H9 (cell line): ENCODE measurements at regions not wholly inside any gene's neighbourhood (a gene's known extent, or its start where the extent isn't known, plus 50 kb on each side); places are given as distances from the start of the nearest gene placed in this dataset.

Source experiments
- DNase-seq: peaks from one replicate; pipeline ENCODE4 v3.0.0-alpha.2; 2017
- H2AFZ ChIP-seq: one replicate; pipeline ENCODE4 v1.6.1; 2013; ENCODE audit warnings: mild to moderate bottlenecking, low read length, control low read depth, moderate library complexity
- H2AK5ac ChIP-seq: 2 replicates; pipeline ENCODE4 v1.6.1; 2013; ENCODE audit warnings: low read length, control low read depth, mixed read lengths; ENCODE audit not compliant: insufficient read length
- H2BK120ac ChIP-seq: one replicate; pipeline ENCODE4 v1.6.1; 2013; ENCODE audit warnings: low read depth, mild to moderate bottlenecking, low read length, control low read depth, inconsistent platforms; ENCODE audit not compliant: poor library complexity, severe bottlenecking
- H2BK12ac ChIP-seq: 2 replicates; pipeline ENCODE4 v1.6.1; 2013; ENCODE audit warnings: low read length, control low read depth, mixed read lengths, low read depth; ENCODE audit not compliant: insufficient read length
- H2BK15ac ChIP-seq: 2 replicates; pipeline ENCODE4 v1.6.1; 2013; ENCODE audit warnings: low read depth, low read length, control low read depth
- H2BK20ac ChIP-seq: one replicate; pipeline ENCODE4 v1.6.1; 2013; ENCODE audit warnings: low read depth, mild to moderate bottlenecking, low read length, control low read depth, inconsistent platforms; ENCODE audit not compliant: poor library complexity, severe bottlenecking
- H2BK5ac ChIP-seq: 2 replicates; pipeline ENCODE4 v1.6.1; 2013; ENCODE audit warnings: low read length, control low read depth, mixed read lengths; ENCODE audit not compliant: insufficient read length
- H3K14ac ChIP-seq: 2 replicates; pipeline ENCODE4 v1.6.1; 2013; ENCODE audit warnings: low read length, control low read depth; ENCODE audit not compliant: insufficient read depth
- H3K18ac ChIP-seq: 2 replicates; pipeline ENCODE4 v1.6.1; 2013; ENCODE audit warnings: low read depth, mild to moderate bottlenecking, mixed read lengths, low read length, control low read depth; ENCODE audit not compliant: insufficient read length
- H3K23ac ChIP-seq: 2 replicates; pipeline ENCODE4 v1.6.1; 2013; ENCODE audit warnings: low read length, control low read depth, mixed read lengths, low read depth; ENCODE audit not compliant: insufficient read length
- H3K23me2 ChIP-seq: 2 replicates; pipeline ENCODE4 v1.6.1; 2013; ENCODE audit warnings: low read depth, mild to moderate bottlenecking, mixed read lengths, low read length, control low read depth; ENCODE audit not compliant: insufficient read length, poor library complexity, severe bottlenecking
- H3K27ac ChIP-seq: 2 replicates; pipeline ENCODE4 v1.5.1; 2013; ENCODE audit warnings: low read length, control low read depth, mixed read lengths, low read depth; ENCODE audit not compliant: insufficient read length
- H3K27me3 ChIP-seq: 2 replicates; pipeline ENCODE4 v1.6.1; 2013; ENCODE audit warnings: low read length, control low read depth, inconsistent platforms; ENCODE audit not compliant: insufficient read depth
- H3K4ac ChIP-seq: 2 replicates; pipeline ENCODE4 v1.6.1; 2013; ENCODE audit warnings: low read depth, mild to moderate bottlenecking, control low read depth, inconsistent platforms, low read length, moderate library complexity
- H3K4me1 ChIP-seq: 2 replicates; pipeline ENCODE4 v1.6.1; 2013; ENCODE audit warnings: low read length, control low read depth, inconsistent platforms; ENCODE audit not compliant: insufficient read depth
- H3K4me2 ChIP-seq: 2 replicates; pipeline ENCODE4 v1.6.1; 2013; ENCODE audit warnings: low read length, control low read depth, mixed read lengths; ENCODE audit not compliant: insufficient read length, insufficient read depth
- H3K56ac ChIP-seq: 2 replicates; pipeline ENCODE4 v1.6.1; 2013; ENCODE audit warnings: low read depth, mild to moderate bottlenecking, mixed read lengths, low read length, control low read depth; ENCODE audit not compliant: insufficient read length
- H3K79me1 ChIP-seq: 2 replicates; pipeline ENCODE4 v1.6.1; 2013; ENCODE audit warnings: low read depth, mild to moderate bottlenecking, moderate library complexity, low read length, control low read depth, inconsistent platforms; ENCODE audit not compliant: insufficient read depth, poor library complexity, severe bottlenecking
- H3K79me2 ChIP-seq: 2 replicates; pipeline ENCODE4 v1.6.1; 2013; ENCODE audit warnings: low read length, control low read depth, inconsistent platforms; ENCODE audit not compliant: insufficient read depth
- H3K9ac ChIP-seq: 2 replicates; pipeline ENCODE4 v1.6.1; 2013; ENCODE audit warnings: low read length, control low read depth, mixed read lengths; ENCODE audit not compliant: insufficient read length; ENCODE audit errors: extremely low read depth
- H3K9me3 ChIP-seq: one replicate; pipeline ENCODE4 v1.6.1; 2013; ENCODE audit warnings: low read depth, low read length, inconsistent platforms; ENCODE audit not compliant: control insufficient read depth
- H3T11ph ChIP-seq: one replicate; pipeline ENCODE4 v1.6.1; 2013; ENCODE audit warnings: mild to moderate bottlenecking, low read length, control low read depth, inconsistent platforms
- H4K20me1 ChIP-seq: one replicate; pipeline ENCODE4 v1.6.1; 2013; ENCODE audit not compliant: control insufficient read depth, insufficient read length, insufficient read depth
- H4K5ac ChIP-seq: 2 replicates; pipeline ENCODE4 v1.6.1; 2013; ENCODE audit warnings: low read depth, mild to moderate bottlenecking, mixed read lengths, low read length, control low read depth; ENCODE audit not compliant: insufficient read length
- H4K8ac ChIP-seq: replicated peaks from 2 replicates; pipeline ENCODE4 v1.6.1; 2013; ENCODE audit warnings: low read length, control low read depth, mixed read lengths, low read depth; ENCODE audit not compliant: insufficient read length
- H4K91ac ChIP-seq: 2 replicates; pipeline ENCODE4 v1.6.1; 2013; ENCODE audit warnings: low read depth, mild to moderate bottlenecking, moderate library complexity, mixed read lengths, low read length, control low read depth; ENCODE audit not compliant: insufficient read length
- H3K27ac Mint-ChIP-seq, 3 experiments: 2 replicates in 2 of 3; 3 replicates in 1 of 3; pipeline ENCODE4 v1.8.0; 2020 to 2021; ENCODE audit warnings: mixed read lengths in 3 of 3, mild to moderate bottlenecking in 1 of 3, moderate library complexity in 1 of 3
- H3K27me3 Mint-ChIP-seq: 2 replicates; pipeline ENCODE4 v1.8.0; 2021; ENCODE audit warnings: low read depth, mild to moderate bottlenecking, moderate library complexity, mixed read lengths
- H3K36me3 Mint-ChIP-seq, 3 experiments: 2 replicates in 2 of 3; 3 replicates in 1 of 3; pipeline ENCODE4 v1.8.0; 2020 to 2021; ENCODE audit warnings: low read depth in 3 of 3, mixed read lengths in 3 of 3; ENCODE audit not compliant: insufficient read depth in 1 of 3
- H3K4me1 Mint-ChIP-seq, 2 experiments: 2 replicates each; pipeline ENCODE4 v1.8.0; 2020; ENCODE audit warnings: mixed read lengths in 2 of 2
- H3K4me3 Mint-ChIP-seq, 2 experiments: 2 replicates in 1 of 2; 3 replicates in 1 of 2; pipeline ENCODE4 v1.8.0; 2020 to 2021; ENCODE audit warnings: mild to moderate bottlenecking in 2 of 2, mixed read lengths in 2 of 2, moderate library complexity in 1 of 2
- H3K9me3 Mint-ChIP-seq, 2 experiments: 2 replicates in 1 of 2; 3 replicates in 1 of 2; pipeline ENCODE4 v1.8.0; 2020; ENCODE audit warnings: mild to moderate bottlenecking in 2 of 2, mixed read lengths in 2 of 2, moderate library complexity in 1 of 2
- WGBS: extraction: QIAGEN DNeasy Blood & Tissue Kit; methylation state at CpG from one replicate; pipeline ENCODE4 v1.1.7; 2013; ENCODE audit warnings: missing lambda C conversion rate, low lambda C conversion rate, mixed read lengths; ENCODE audit not compliant: insufficient read length; ENCODE audit errors: extremely low coverage; 5-methylcytosine and 5-hydroxymethylcytosine counted together
- TF ChIP-seq, protein P1 (sequence below): fragments of 200-600 bp; sonication (generic); conservative IDR thresholded peaks from 3 replicates; pipeline ENCODE4 v1.8.0; 2021; ENCODE audit warnings: antibody characterized with exemption, mild to moderate bottlenecking

DNA sequence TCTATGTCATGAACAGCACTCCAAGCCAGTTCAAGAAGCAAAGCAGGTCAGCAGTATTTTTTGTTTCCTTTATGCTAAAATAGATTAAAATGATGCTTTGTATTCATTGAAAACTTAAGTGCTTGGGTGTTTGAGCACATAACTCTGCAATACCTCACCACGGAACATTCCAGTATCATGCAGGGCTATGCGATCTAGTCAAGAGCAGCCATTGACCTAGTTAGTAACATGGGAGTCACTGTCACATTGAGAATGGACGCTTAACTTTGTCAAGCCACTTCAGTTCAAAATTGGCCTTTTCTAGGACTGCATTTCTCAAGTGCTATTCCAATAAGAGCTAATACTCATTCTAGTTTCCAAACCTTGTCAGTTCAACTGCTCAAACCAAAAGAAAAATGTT, 160.1 kb upstream of the FSTL5 start:
- Histone ChIP-seq H3K9me3 (no peaks in the 10 kb centered on the region), H3K4me1 (no peaks in the 10 kb centered on the region), H2BK15ac (no peak overlapping the region), H2BK20ac (no peak overlapping the region), H2AK5ac (no peak overlapping the region), H3K4ac (no peak overlapping the region), H4K5ac (no peak overlapping the region), H4K8ac (no peak overlapping the region), H3T11ph (no peak overlapping the region), H2BK120ac (no peak overlapping the region), H4K91ac (no peak overlapping the region), H3K79me1 (no peaks in the 10 kb centered on the region), H3K27ac (no peak overlapping the region), H4K20me1 (no peaks in the 10 kb centered on the region), H3K18ac (no peak overlapping the region), H2BK12ac (no peak overlapping the region), H3K14ac (no peak overlapping the region), H3K23ac (no peak overlapping the region), H2BK5ac (no peak overlapping the region), H2AFZ (no peak overlapping the region), H3K79me2 (no peaks in the 10 kb centered on the region), H3K4me2 (no peak overlapping the region), H3K23me2 (no peaks in the 10 kb centered on the region), H3K9ac (no peak overlapping the region), H3K27me3 (no peaks in the 10 kb centered on the region), H3K56ac (no peak overlapping the region)
- TF ChIP-seq, protein P1, sequence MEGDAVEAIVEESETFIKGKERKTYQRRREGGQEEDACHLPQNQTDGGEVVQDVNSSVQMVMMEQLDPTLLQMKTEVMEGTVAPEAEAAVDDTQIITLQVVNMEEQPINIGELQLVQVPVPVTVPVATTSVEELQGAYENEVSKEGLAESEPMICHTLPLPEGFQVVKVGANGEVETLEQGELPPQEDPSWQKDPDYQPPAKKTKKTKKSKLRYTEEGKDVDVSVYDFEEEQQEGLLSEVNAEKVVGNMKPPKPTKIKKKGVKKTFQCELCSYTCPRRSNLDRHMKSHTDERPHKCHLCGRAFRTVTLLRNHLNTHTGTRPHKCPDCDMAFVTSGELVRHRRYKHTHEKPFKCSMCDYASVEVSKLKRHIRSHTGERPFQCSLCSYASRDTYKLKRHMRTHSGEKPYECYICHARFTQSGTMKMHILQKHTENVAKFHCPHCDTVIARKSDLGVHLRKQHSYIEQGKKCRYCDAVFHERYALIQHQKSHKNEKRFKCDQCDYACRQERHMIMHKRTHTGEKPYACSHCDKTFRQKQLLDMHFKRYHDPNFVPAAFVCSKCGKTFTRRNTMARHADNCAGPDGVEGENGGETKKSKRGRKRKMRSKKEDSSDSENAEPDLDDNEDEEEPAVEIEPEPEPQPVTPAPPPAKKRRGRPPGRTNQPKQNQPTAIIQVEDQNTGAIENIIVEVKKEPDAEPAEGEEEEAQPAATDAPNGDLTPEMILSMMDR = no peak
- H3K4me3 Mint-ChIP-seq = no peak overlapping the region
- H3K27ac Mint-ChIP-seq = no peak overlapping the region
- no CpG with 5 or more reads among the region's 3 CpGs for WGBS
- H3K36me3 Mint-ChIP-seq = no peaks in the 10 kb centered on the region
- no peaks in the 10 kb centered on the region for H3K9me3 Mint-ChIP-seq
- peaks cover 2 to 5% of the 10 kb centered on the region in 2 experiments; a peak in 1 of 4 replicates for H3K4me1 Mint-ChIP-seq
- no peak for DNase-seq
- no peaks in the 10 kb centered on the region for H3K27me3 Mint-ChIP-seq
